ENCODE measurements at regions not wholly inside any gene's neighbourhood (a gene's known extent, or its start where the extent isn't known, plus 50 kb on each side); places are given as distances from the start of the nearest gene placed in this dataset.
"Not testable (repeated sequence)": the region's sequence is repeated elsewhere in the genome, so short reads cannot be mapped to it uniquely, and the experiment has no call there.

DNA sequence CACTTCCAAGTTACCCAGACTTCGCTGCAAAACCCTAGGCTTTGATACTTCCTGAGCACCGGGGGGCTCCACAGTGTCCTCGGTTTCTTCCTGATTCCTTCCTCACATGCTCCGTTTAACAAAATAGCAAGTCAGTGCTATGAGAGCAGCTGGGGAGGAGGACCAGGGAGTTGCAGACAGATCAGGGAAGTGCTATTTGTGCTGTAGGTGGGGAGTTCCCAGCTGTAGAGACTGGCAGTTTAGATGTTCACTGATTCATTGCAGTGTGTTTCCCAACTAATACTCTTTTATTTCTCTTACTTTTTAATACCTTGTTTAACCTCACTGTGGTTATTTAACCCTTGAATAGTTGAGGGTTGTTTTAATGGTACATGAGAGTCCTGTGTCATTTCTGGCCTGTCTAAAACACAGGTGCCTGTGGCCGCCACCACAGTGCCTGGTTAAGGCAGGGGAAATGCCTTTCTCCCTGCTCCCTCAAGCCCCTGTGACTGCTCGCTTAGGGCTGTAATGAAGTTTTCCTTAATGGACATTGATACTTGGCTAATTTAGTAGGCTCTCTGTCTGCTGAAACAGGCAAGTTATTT is 113.5 kb downstream of the GOLGA6L22 start:
- H3K4me3 Mint-ChIP-seq; DNase-seq; H3K4me1 ChIP-seq (ENCODE audit: control insufficient read depth, insufficient read depth, low read length, poor library complexity, severe bottlenecking); H3K9me3 Mint-ChIP-seq; H3K9me3 ChIP-seq (ENCODE audit: control insufficient read depth in 2 of 2, low read length in 2 of 2); H3K27me3 Mint-ChIP-seq; H3K36me3 ChIP-seq (ENCODE audit: control insufficient read depth, insufficient read depth, low read length); H3K4me3 ChIP-seq (ENCODE audit: low read depth, low read length); H3K36me3 Mint-ChIP-seq; H3K27ac ChIP-seq (ENCODE audit: insufficient read depth, low read length, poor library complexity, severe bottlenecking); H3K4me1 Mint-ChIP-seq; H3K27ac Mint-ChIP-seq; ATAC-seq (ENCODE audit: low read depth in 2 of 2); H3K27me3 ChIP-seq (ENCODE audit: control insufficient read depth, insufficient read depth, low read length): not testable (repeated sequence)

DNA sequence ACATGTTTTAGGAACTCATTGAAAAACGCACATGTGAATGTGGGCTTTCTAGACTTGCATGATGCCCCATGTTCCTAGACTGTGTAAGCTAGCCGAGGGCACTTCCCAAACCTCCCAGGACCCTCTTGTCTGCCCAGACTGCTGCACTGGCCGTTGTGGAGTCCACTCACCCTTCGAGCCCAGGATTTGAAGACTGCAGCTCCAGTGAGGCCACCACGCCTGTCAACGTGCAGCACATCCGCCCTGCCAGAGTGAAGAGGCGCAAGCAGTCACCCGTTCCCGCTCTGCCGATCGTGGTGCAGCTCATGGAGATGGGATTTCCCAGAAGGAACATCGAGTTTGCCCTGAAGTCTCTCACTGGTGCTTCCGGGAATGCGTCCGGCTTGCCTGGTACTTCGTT is 114.1 kb downstream of the GOLGA6L22 start:
- H3K27ac ChIP-seq (ENCODE audit: insufficient read depth, low read length, poor library complexity, severe bottlenecking); H3K4me1 Mint-ChIP-seq; H3K36me3 Mint-ChIP-seq; H3K36me3 ChIP-seq (ENCODE audit: control insufficient read depth, insufficient read depth, low read length); DNase-seq; H3K4me3 ChIP-seq (ENCODE audit: low read depth, low read length); H3K4me1 ChIP-seq (ENCODE audit: control insufficient read depth, insufficient read depth, low read length, poor library complexity, severe bottlenecking); H3K9me3 ChIP-seq (ENCODE audit: control insufficient read depth in 2 of 2, low read length in 2 of 2); H3K27me3 Mint-ChIP-seq; ATAC-seq (ENCODE audit: low read depth in 2 of 2); H3K4me3 Mint-ChIP-seq; H3K27me3 ChIP-seq (ENCODE audit: control insufficient read depth, insufficient read depth, low read length); H3K27ac Mint-ChIP-seq; H3K9me3 Mint-ChIP-seq: not testable (repeated sequence)

DNA sequence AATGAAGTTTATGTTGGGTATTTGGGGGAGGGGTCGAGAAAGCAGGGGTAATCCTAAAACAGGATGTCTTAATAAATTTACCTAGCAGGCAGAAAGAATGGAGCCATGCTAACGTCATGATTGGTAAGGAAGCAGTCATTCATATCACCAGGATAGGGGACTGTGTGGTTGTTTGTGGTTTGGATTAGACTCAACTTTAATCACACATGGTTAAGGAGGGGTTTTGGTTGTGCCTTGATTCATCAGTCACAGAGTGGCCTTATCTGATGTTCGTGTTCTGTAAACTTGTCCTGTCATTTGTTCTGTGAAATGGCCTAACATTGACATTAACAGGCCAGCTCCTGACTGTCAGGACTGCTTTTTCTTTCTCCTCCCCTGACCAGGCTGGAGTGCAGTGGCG is 119.1 kb downstream of the GOLGA6L22 start:
- not testable (repeated sequence) for H3K27me3 ChIP-seq (ENCODE audit: control insufficient read depth, insufficient read depth, low read length); ATAC-seq (ENCODE audit: low read depth in 2 of 2); H3K4me3 ChIP-seq (ENCODE audit: low read depth, low read length); H3K27ac ChIP-seq (ENCODE audit: insufficient read depth, low read length, poor library complexity, severe bottlenecking); DNase-seq; H3K27ac Mint-ChIP-seq; H3K9me3 Mint-ChIP-seq; H3K36me3 Mint-ChIP-seq; H3K9me3 ChIP-seq (ENCODE audit: control insufficient read depth in 2 of 2, low read length in 2 of 2); H3K4me3 Mint-ChIP-seq; H3K27me3 Mint-ChIP-seq; H3K4me1 ChIP-seq (ENCODE audit: control insufficient read depth, insufficient read depth, low read length, poor library complexity, severe bottlenecking); H3K36me3 ChIP-seq (ENCODE audit: control insufficient read depth, insufficient read depth, low read length); H3K4me1 Mint-ChIP-seq

GRCh38 chr15:22579213-22579612 is 120.5 kb downstream of the GOLGA6L22 start:
- H3K27me3 Mint-ChIP-seq; H3K4me1 Mint-ChIP-seq; ATAC-seq (ENCODE audit: low read depth in 2 of 2); H3K36me3 Mint-ChIP-seq; H3K4me1 ChIP-seq (ENCODE audit: control insufficient read depth, insufficient read depth, low read length, poor library complexity, severe bottlenecking); H3K4me3 Mint-ChIP-seq; H3K27me3 ChIP-seq (ENCODE audit: control insufficient read depth, insufficient read depth, low read length); H3K9me3 ChIP-seq (ENCODE audit: control insufficient read depth in 2 of 2, low read length in 2 of 2); H3K9me3 Mint-ChIP-seq; H3K36me3 ChIP-seq (ENCODE audit: control insufficient read depth, insufficient read depth, low read length); H3K4me3 ChIP-seq (ENCODE audit: low read depth, low read length); DNase-seq; H3K27ac Mint-ChIP-seq; H3K27ac ChIP-seq (ENCODE audit: insufficient read depth, low read length, poor library complexity, severe bottlenecking): not testable (repeated sequence)

DNA sequence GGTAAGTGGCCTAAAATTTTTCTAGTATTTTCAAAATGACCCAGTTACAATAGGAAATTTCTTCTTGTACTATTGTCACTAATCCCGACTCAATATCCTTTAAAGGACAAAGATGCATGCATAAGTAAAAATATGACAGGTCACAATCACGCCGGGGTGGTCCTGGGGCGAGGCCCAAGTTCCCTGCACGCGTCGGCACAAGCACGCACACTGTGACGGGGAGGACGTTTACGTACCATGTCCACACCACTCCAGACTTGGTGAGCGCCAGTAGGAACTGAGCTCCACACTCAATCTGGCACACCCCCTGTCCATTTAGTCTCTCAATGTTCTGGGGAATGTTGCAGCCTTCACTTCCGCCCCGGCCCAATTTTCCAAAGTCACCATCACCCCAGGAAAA is 128.7 kb downstream of the GOLGA6L22 start:
- H3K36me3 ChIP-seq (ENCODE audit: control insufficient read depth, insufficient read depth, low read length); H3K4me3 Mint-ChIP-seq; DNase-seq; H3K4me1 Mint-ChIP-seq; H3K27ac Mint-ChIP-seq; H3K4me3 ChIP-seq (ENCODE audit: low read depth, low read length); H3K27me3 ChIP-seq (ENCODE audit: control insufficient read depth, insufficient read depth, low read length); H3K27ac ChIP-seq (ENCODE audit: insufficient read depth, low read length, poor library complexity, severe bottlenecking); H3K9me3 ChIP-seq (ENCODE audit: control insufficient read depth in 2 of 2, low read length in 2 of 2); ATAC-seq (ENCODE audit: low read depth in 2 of 2); H3K9me3 Mint-ChIP-seq; H3K4me1 ChIP-seq (ENCODE audit: control insufficient read depth, insufficient read depth, low read length, poor library complexity, severe bottlenecking); H3K36me3 Mint-ChIP-seq; H3K27me3 Mint-ChIP-seq: not testable (repeated sequence)

DNA sequence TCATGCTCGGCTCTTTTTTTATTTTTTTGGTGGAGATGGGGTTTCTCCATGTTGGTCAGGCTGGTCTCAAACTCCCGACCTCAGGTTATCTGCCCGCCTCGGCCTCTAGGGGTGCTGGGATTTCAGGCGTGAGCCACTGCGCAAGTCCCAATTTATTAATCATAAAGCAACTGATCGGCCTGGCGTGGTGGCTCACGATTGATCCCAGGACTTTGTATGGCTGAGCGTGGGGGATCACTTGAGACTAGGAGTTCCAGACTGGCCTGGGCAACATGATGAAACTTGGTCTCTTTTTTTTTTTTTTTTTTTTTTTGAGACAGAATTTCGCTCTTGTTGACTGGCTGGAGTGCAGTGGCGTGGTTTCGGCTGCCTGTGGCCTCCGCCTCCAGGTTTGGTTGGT is 139.8 kb downstream of the GOLGA6L22 start:
- not testable (repeated sequence) for ATAC-seq (ENCODE audit: low read depth in 2 of 2); H3K9me3 Mint-ChIP-seq; H3K36me3 ChIP-seq (ENCODE audit: control insufficient read depth, insufficient read depth, low read length); H3K27me3 ChIP-seq (ENCODE audit: control insufficient read depth, insufficient read depth, low read length); H3K27ac Mint-ChIP-seq; H3K27ac ChIP-seq (ENCODE audit: insufficient read depth, low read length, poor library complexity, severe bottlenecking); H3K4me1 Mint-ChIP-seq; H3K27me3 Mint-ChIP-seq; DNase-seq; H3K4me1 ChIP-seq (ENCODE audit: control insufficient read depth, insufficient read depth, low read length, poor library complexity, severe bottlenecking); H3K9me3 ChIP-seq (ENCODE audit: control insufficient read depth in 2 of 2, low read length in 2 of 2); H3K4me3 Mint-ChIP-seq; H3K36me3 Mint-ChIP-seq; H3K4me3 ChIP-seq (ENCODE audit: low read depth, low read length)

DNA sequence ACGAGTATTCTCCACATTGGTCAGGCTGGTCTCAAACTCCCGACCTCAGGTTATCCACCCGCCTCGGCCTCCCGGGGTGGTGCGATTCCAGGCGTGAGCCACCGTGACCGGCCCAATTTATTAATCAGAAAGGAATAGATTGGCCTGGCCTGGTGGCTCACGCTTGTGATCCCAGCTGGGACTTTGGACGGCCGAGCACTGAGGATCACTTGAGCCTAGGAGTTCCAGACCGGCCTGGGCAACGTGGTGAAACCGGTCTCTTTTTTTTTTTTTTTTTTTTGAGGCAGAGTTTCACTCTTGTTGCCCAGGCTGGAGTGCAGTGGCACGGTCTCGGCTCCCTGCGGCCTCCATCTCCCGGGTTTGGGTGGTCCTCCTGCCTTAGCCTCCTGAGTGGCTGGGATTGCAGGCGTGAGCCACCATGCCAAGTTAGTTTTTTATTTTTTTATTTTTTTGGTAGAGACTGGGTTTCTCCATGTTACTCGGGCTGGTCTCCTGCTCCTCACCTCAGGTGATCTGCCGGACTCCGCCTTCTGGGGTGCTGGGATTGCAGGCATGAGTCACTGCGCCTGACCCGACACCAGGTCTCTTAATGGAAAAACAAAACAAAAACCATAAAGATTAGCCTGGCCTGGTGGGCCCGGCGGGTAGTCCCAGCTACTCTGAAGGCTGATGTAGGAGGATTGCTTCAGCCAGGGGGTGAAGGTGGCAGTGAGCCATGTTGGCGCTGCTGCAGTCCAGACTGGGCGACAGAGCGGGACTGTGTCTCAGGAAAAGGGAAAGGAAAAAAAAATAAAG is 141.0 kb downstream of the GOLGA6L22 start:
- H3K9me3 ChIP-seq (ENCODE audit: control insufficient read depth in 2 of 2, low read length in 2 of 2); H3K27me3 Mint-ChIP-seq; H3K4me1 ChIP-seq (ENCODE audit: control insufficient read depth, insufficient read depth, low read length, poor library complexity, severe bottlenecking); H3K9me3 Mint-ChIP-seq; H3K27ac ChIP-seq (ENCODE audit: insufficient read depth, low read length, poor library complexity, severe bottlenecking); H3K4me3 Mint-ChIP-seq; H3K36me3 ChIP-seq (ENCODE audit: control insufficient read depth, insufficient read depth, low read length); H3K27ac Mint-ChIP-seq; H3K4me1 Mint-ChIP-seq; H3K36me3 Mint-ChIP-seq; H3K4me3 ChIP-seq (ENCODE audit: low read depth, low read length); H3K27me3 ChIP-seq (ENCODE audit: control insufficient read depth, insufficient read depth, low read length); ATAC-seq (ENCODE audit: low read depth in 2 of 2); DNase-seq: not testable (repeated sequence)

DNA sequence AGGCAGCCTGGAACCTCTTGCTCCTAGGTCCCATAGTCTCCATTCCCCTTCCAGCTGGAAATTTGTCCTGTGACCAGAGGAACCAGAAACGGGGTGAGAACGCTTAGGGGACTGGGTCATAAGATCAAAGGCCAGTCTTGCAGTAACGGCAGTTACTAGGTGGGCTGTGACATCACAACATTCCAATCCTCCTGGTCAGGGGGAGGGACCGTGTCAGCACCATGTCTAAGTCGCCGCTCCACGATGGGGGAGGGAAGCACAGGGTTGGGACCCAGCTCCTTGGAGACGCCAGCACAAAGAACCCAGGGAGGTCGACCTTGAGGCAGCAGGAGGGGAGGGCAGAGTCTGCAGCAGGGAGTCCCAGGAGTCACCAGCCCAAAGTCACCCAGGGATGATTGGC is 158.3 kb downstream of the GOLGA6L22 start:
- H3K4me3 ChIP-seq (ENCODE audit: low read depth, low read length); H3K36me3 ChIP-seq (ENCODE audit: control insufficient read depth, insufficient read depth, low read length); ATAC-seq (ENCODE audit: low read depth in 2 of 2); H3K4me3 Mint-ChIP-seq; H3K4me1 Mint-ChIP-seq; DNase-seq; H3K9me3 Mint-ChIP-seq; H3K27ac Mint-ChIP-seq; H3K4me1 ChIP-seq (ENCODE audit: control insufficient read depth, insufficient read depth, low read length, poor library complexity, severe bottlenecking); H3K27me3 ChIP-seq (ENCODE audit: control insufficient read depth, insufficient read depth, low read length); H3K9me3 ChIP-seq (ENCODE audit: control insufficient read depth in 2 of 2, low read length in 2 of 2); H3K36me3 Mint-ChIP-seq; H3K27ac ChIP-seq (ENCODE audit: insufficient read depth, low read length, poor library complexity, severe bottlenecking); H3K27me3 Mint-ChIP-seq: not testable (repeated sequence)
